ENCODE measurements at regions not wholly inside any gene's neighbourhood (a gene's known extent, or its start where the extent isn't known, plus 50 kb on each side); places are given as distances from the start of the nearest gene placed in this dataset.

GRCh38 chr20:12054556-12054955, 136.9 kb downstream of the BTBD3 start:
- no CpG with 5 or more reads among the region's 5 CpGs for WGBS (ENCODE audit: insufficient coverage)

GRCh38 chr20:12055161-12055560, 137.5 kb downstream of the BTBD3 start:
- H3K27ac Mint-ChIP-seq = peak overlapping the region in 2 of 7 donors; percentile 18 to 61
- H3K27me3 Mint-ChIP-seq (ENCODE audit: low read depth in 3 of 3) = peaks cover 0 to 4% (median 0%) of the 10 kb centered on the region in 3 donors
- H3K9ac ChIP-seq (ENCODE audit: insufficient read depth, low read length, poor library complexity, severe bottlenecking) = no peak overlapping the region

More at GRCh38 chr20:12054556-12054955, 136.9 kb downstream of the BTBD3 start:
- Mint-ChIP-seq H3K4me1 (peaks cover 39% of the 10 kb centered on the region), H3K27me3 (ENCODE audit: low read depth in 3 of 3) (peaks cover 0 to 4% (median 0%) of the 10 kb centered on the region in 3 donors), H3K9me3 (peaks cover 0 to 6% (median 0%) of the 10 kb centered on the region in 7 donors), H3K4me3 (no peak overlapping the region), H3K27ac (peak overlapping the region in 2 of 7 donors; percentile 66 to 83), H3K36me3 (peaks cover 0 to 1% of the 10 kb centered on the region in 2 donors)
- no peaks in the 10 kb centered on the region for H3K36me3 ChIP-seq (replicated peaks in 1 of 2; ENCODE audit: control insufficient read depth in 1 of 2, insufficient read depth in 2 of 2, low read length in 2 of 2)
- no peak overlapping the region for H3K9ac ChIP-seq (ENCODE audit: insufficient read depth, low read length, poor library complexity, severe bottlenecking)
- intact Hi-C loops (cut with micrococcal nuclease) = no loop called here
- TF ChIP-seq, protein P1, sequence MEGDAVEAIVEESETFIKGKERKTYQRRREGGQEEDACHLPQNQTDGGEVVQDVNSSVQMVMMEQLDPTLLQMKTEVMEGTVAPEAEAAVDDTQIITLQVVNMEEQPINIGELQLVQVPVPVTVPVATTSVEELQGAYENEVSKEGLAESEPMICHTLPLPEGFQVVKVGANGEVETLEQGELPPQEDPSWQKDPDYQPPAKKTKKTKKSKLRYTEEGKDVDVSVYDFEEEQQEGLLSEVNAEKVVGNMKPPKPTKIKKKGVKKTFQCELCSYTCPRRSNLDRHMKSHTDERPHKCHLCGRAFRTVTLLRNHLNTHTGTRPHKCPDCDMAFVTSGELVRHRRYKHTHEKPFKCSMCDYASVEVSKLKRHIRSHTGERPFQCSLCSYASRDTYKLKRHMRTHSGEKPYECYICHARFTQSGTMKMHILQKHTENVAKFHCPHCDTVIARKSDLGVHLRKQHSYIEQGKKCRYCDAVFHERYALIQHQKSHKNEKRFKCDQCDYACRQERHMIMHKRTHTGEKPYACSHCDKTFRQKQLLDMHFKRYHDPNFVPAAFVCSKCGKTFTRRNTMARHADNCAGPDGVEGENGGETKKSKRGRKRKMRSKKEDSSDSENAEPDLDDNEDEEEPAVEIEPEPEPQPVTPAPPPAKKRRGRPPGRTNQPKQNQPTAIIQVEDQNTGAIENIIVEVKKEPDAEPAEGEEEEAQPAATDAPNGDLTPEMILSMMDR (IDR thresholded peaks at IDR 0.05) = no peak
- H2AFZ ChIP-seq (ENCODE audit: insufficient read depth, low read depth, low read length, poor library complexity, severe bottlenecking) = no peak overlapping the region
- no peak overlapping the region for H3K27ac ChIP-seq (ENCODE audit: low read depth in 1 of 2, low read length in 2 of 2)
- no peaks in the 10 kb centered on the region for H4K20me1 ChIP-seq (ENCODE audit: insufficient read depth, low read length)
- H3K79me2 ChIP-seq (ENCODE audit: insufficient read depth, low read length) = no peaks in the 10 kb centered on the region
- peaks cover 30 to 32% of the 10 kb centered on the region in 2 donors for H3K4me1 ChIP-seq (ENCODE audit: control insufficient read depth in 1 of 2, insufficient read depth in 2 of 2, low read length in 2 of 2)
- H3K4me2 ChIP-seq (replicated peaks; ENCODE audit: extremely low read depth, low read length, poor library complexity, severe bottlenecking) = no peak overlapping the region
- peak in 2 of 3 donors; percentile 11 to 23 for DNase-seq
- H3K4me3 ChIP-seq (replicated peaks in 1 of 3; ENCODE audit: low read depth in 2 of 3, low read length in 3 of 3) = no peak overlapping the region
- H3K27me3 ChIP-seq (ENCODE audit: control insufficient read depth in 2 of 2, insufficient read depth in 2 of 2, low read length in 2 of 2) = no peaks in the 10 kb centered on the region
- no peaks in the 10 kb centered on the region for H3K9me3 ChIP-seq (replicated peaks in 1 of 2; ENCODE audit: control insufficient read depth in 1 of 2, insufficient read depth in 1 of 2, low read length in 2 of 2)

More at GRCh38 chr20:12055161-12055560, 137.5 kb downstream of the BTBD3 start:
- H3K27me3 ChIP-seq (ENCODE audit: control insufficient read depth in 2 of 2, insufficient read depth in 2 of 2, low read length in 2 of 2) = no peaks in the 10 kb centered on the region
- H2AFZ ChIP-seq (ENCODE audit: insufficient read depth, low read depth, low read length, poor library complexity, severe bottlenecking) = no peak overlapping the region
- H3K9me3 ChIP-seq (replicated peaks in 1 of 2; ENCODE audit: control insufficient read depth in 1 of 2, insufficient read depth in 1 of 2, low read length in 2 of 2) = no peaks in the 10 kb centered on the region
- H3K4me3 ChIP-seq (replicated peaks in 1 of 3; ENCODE audit: low read depth in 2 of 3, low read length in 3 of 3) = no peak overlapping the region
- H3K27ac ChIP-seq (ENCODE audit: low read depth in 1 of 2, low read length in 2 of 2) = no peak overlapping the region
- no peaks in the 10 kb centered on the region for H3K79me2 ChIP-seq (ENCODE audit: insufficient read depth, low read length)
- no peaks in the 10 kb centered on the region for H4K20me1 ChIP-seq (ENCODE audit: insufficient read depth, low read length)
- TF ChIP-seq, protein P1 (IDR thresholded peaks at IDR 0.05) = no peak
- H3K36me3 ChIP-seq (replicated peaks in 1 of 2; ENCODE audit: control insufficient read depth in 1 of 2, insufficient read depth in 2 of 2, low read length in 2 of 2) = no peaks in the 10 kb centered on the region
- Mint-ChIP-seq H3K9me3 (peaks cover 0 to 6% (median 0%) of the 10 kb centered on the region in 7 donors), H3K4me3 (no peak overlapping the region), H3K4me1 (peaks cover 39% of the 10 kb centered on the region), H3K36me3 (peaks cover 0 to 1% of the 10 kb centered on the region in 2 donors)
- intact Hi-C loops (cut with micrococcal nuclease) = no loop called here
- peak in 2 of 3 donors; percentile 3 to 4 for DNase-seq
- WGBS (ENCODE audit: insufficient coverage) = 50% methylated on average over 1 of the region's 3 CpGs
- no peak overlapping the region for H3K4me2 ChIP-seq (replicated peaks; ENCODE audit: extremely low read depth, low read length, poor library complexity, severe bottlenecking)
- H3K4me1 ChIP-seq (ENCODE audit: control insufficient read depth in 1 of 2, insufficient read depth in 2 of 2, low read length in 2 of 2) = peaks cover 30 to 32% of the 10 kb centered on the region in 2 donors

All from CD14-positive monocyte (primary cell).